Breast epithelium (tissue), 3 donors: ENCODE measurements at regions not wholly inside any gene's neighbourhood (a gene's known extent, or its start where the extent isn't known, plus 50 kb on each side); places are given as distances from the start of the nearest gene placed in this dataset.

ENCODE experiments used
- CTCF ChIP-seq, 3 donors: fragments of 450-650 bp; IDR thresholded peaks; one replicate each; pipeline ENCODE4 v1.5.1; 2016 to 2017; ENCODE audit warnings: antibody characterized with exemption in 3 of 3, mild to moderate bottlenecking in 3 of 3, moderate library complexity in 3 of 3
- POLR2A ChIP-seq: fragments of 450-650 bp; IDR thresholded peaks from one replicate; pipeline ENCODE4 v1.6.1; 2016; ENCODE audit warnings: antibody characterized with exemption, mild to moderate bottlenecking, moderate library complexity
- POLR2AphosphoS5 ChIP-seq, 3 donors: sonication (generic); formaldehyde crosslinking; IDR thresholded peaks; one replicate each; pipeline ENCODE4 v1.6.1; 2017; ENCODE audit warnings: antibody characterized with exemption in 3 of 3

- no peak for TF ChIP-seq CTCF (IDR thresholded peaks at IDR 0.05)
- no peak for TF ChIP-seq POLR2A
- no peak for TF ChIP-seq POLR2AphosphoS5 (IDR thresholded peaks at IDR 0.05)
Observed at GRCh38 chr9:115850548-115851304, 302.9 kb upstream of the PAPPA start.
